ENCODE measurements at regions not wholly inside any gene's neighbourhood (a gene's known extent, or its start where the extent isn't known, plus 50 kb on each side); places are given as distances from the start of the nearest gene placed in this dataset.
"Not testable (repeated sequence)": the region's sequence is repeated elsewhere in the genome, so short reads cannot be mapped to it uniquely, and the experiment has no call there.

- H3K4me3 ChIP-seq (ENCODE audit: low read depth, low read length), result no peak overlapping the region
- no peak for DNase-seq (ENCODE audit: low read depth)
- in situ Hi-C loops (cut with HindIII; ENCODE audit: low sequenced_read_pairs), result no loop called here
- TF ChIP-seq, protein P1, sequence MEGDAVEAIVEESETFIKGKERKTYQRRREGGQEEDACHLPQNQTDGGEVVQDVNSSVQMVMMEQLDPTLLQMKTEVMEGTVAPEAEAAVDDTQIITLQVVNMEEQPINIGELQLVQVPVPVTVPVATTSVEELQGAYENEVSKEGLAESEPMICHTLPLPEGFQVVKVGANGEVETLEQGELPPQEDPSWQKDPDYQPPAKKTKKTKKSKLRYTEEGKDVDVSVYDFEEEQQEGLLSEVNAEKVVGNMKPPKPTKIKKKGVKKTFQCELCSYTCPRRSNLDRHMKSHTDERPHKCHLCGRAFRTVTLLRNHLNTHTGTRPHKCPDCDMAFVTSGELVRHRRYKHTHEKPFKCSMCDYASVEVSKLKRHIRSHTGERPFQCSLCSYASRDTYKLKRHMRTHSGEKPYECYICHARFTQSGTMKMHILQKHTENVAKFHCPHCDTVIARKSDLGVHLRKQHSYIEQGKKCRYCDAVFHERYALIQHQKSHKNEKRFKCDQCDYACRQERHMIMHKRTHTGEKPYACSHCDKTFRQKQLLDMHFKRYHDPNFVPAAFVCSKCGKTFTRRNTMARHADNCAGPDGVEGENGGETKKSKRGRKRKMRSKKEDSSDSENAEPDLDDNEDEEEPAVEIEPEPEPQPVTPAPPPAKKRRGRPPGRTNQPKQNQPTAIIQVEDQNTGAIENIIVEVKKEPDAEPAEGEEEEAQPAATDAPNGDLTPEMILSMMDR (IDR thresholded peaks at IDR 0.05; ENCODE audit: low read depth, low read length, missing control alignments), result peak; percentile 49
Observed at GRCh38 chr10:91745090-91745831, 53.0 kb upstream of the TNKS2 start.

- TF ChIP-seq, protein P1 (IDR thresholded peaks at IDR 0.05; ENCODE audit: low read depth, low read length, missing control alignments), result no peak
- no peak for DNase-seq (ENCODE audit: low read depth)
- no peak overlapping the region for H3K4me3 ChIP-seq (ENCODE audit: low read depth, low read length)
- in situ Hi-C loops (cut with HindIII; ENCODE audit: low sequenced_read_pairs), result no loop called here
Observed at GRCh38 chr10:91743465-91743864, 54.8 kb upstream of the TNKS2 start.

DNA sequence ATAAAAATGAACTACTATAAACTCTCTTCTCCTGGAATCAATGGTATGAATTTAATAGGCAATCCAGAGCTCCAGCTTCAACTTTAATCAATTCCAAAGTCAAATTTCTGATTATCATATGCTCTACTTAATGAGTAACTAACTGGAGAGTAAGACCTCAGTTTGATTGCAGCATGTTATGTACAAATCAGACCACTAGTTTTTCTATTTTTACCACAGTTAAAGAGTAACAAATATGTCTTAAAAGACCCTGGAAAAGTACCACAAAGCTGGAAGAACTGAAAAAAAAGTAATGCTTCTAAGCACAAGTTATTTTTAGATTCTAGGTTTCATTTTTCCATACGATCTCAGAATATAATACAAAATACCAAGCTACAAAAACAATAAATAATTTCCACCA is 56.0 kb upstream of the TNKS2 start:
- in situ Hi-C loops (cut with HindIII; ENCODE audit: low sequenced_read_pairs), result no loop called here
- no peak for DNase-seq (ENCODE audit: low read depth)
- H3K4me3 ChIP-seq (ENCODE audit: low read depth, low read length), result no peak overlapping the region
- TF ChIP-seq, protein P1 (IDR thresholded peaks at IDR 0.05; ENCODE audit: low read depth, low read length, missing control alignments), result no peak

- TF ChIP-seq, protein P1 (IDR thresholded peaks at IDR 0.05; ENCODE audit: low read depth, low read length, missing control alignments), result no peak
- DNase-seq (ENCODE audit: low read depth), result no peak
- no peak overlapping the region for H3K4me3 ChIP-seq (ENCODE audit: low read depth, low read length)
- in situ Hi-C loops (cut with HindIII; ENCODE audit: low sequenced_read_pairs), result no loop called here
Observed at GRCh38 chr10:91741356-91741755, 56.9 kb upstream of the TNKS2 start.

DNA sequence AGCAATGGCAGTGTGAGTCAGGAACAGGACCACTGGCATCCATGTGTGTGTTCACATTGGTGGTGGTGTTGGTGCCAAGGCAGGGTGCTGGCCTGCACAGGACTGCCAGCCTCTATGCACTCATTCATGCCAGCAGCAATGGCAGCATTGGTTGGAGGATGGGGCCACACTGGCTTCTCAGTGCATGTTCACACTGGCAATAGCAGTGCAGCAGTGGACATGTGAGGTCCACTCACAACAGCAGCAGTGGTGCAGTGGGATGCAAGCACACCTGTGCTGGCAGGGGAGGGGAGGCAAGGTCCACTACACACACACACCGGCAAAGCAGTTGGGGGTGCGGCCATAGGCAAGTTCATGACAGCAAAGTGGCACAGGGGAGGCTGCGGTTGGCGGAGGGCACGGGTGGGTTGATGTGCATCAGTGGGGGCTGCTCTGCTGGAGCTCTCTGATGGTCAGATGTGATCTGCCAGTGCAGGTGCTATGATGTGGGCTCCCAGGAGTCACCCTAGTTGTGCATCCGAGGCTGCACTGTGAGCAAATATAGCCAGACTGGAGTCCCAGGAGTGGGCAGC is 57.8 kb upstream of the TNKS2 start:
- no peak overlapping the region for H3K4me3 ChIP-seq (ENCODE audit: low read depth, low read length)
- TF ChIP-seq, protein P1 (IDR thresholded peaks at IDR 0.05; ENCODE audit: low read depth, low read length, missing control alignments), result no peak
- in situ Hi-C loops (cut with HindIII; ENCODE audit: low sequenced_read_pairs), result no loop called here
- no peak for DNase-seq (ENCODE audit: low read depth)

DNA sequence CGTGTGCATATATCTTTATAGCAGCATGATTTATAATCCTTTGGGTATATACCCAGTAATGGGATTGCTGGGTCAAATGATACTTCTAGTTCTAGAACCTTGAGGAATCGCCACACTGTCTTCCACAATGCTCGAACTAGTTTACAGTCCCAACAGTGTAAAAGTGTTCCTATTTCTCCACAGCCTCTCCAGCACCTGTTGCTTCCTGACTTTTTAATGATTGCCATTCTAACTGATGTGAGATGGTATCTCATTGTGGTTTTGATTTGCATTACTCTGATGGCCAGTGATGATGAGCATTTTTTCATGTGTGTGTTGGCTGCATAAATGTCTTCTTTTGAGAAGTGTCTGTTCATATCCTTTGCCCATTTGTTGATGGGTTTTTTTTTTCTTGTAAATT is 66.0 kb upstream of the TNKS2 start:
- DNase-seq (ENCODE audit: low read depth); in situ Hi-C loops (cut with HindIII; ENCODE audit: low sequenced_read_pairs); H3K4me3 ChIP-seq (ENCODE audit: low read depth, low read length): not testable (repeated sequence)

DNA sequence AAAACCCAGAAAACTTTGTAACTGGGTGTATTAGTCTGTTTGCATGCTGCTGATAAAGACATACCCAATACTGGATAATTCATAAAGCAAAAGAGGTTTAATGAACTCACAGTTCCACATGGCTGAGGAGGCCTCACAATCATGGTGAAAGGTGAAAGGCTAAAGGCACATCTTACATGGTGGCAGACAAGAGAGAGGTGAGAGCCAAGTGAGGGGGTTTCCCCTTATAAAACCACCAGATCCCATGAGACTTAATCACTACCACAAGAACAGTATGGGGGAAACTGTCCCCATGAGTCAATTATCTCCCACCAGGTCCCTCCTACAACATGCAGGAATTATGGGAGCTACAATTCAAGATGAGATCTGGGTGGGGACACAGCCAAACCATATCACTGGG is 68.9 kb upstream of the TNKS2 start:
- H3K4me3 ChIP-seq (ENCODE audit: low read depth, low read length); in situ Hi-C loops (cut with HindIII; ENCODE audit: low sequenced_read_pairs); DNase-seq (ENCODE audit: low read depth): not testable (repeated sequence)
